SK-N-SH (cell line): ENCODE measurements at regions not wholly inside any gene's neighbourhood (a gene's known extent, or its start where the extent isn't known, plus 50 kb on each side); places are given as distances from the start of the nearest gene placed in this dataset.

Experiments used
- CTCF ChIA-PET: fragments of 300-600, 350-600 bp; formaldehyde crosslinking; extraction: SDS; loops from one replicate; lab custom pipeline; 2021; lab: Yijun Ruan, JAX
- POLR2A ChIA-PET: fragments of 350-600 bp; sonication (Branson Sonifier 250); formaldehyde crosslinking; extraction: SDS; loops from one replicate; lab custom pipeline; 2020; ENCODE audit warnings: antibody characterized with exemption, inconsistent platforms; lab: Yijun Ruan, JAX
- DNase-seq: peaks from one replicate; pipeline ENCODE4 v3.0.0; 2012
- H2AFZ ChIP-seq: fragments of 200-600 bp; sonication (generic); 2 replicates; pipeline ENCODE4 v1.8.1; 2016; ENCODE audit warnings: antibody characterized with exemption, mild to moderate bottlenecking, low read depth
- H3F3A ChIP-seq: fragments of 200-600 bp; sonication (generic); replicated peaks from 2 replicates; pipeline ENCODE3; 2016; ENCODE audit warnings: antibody characterized with exemption, mild to moderate bottlenecking; ENCODE audit not compliant: insufficient read depth
- H3K27ac ChIP-seq, 2 experiments: fragments of 200-500 bp in 1 of 2; fragments of 200-600 bp in 1 of 2; sonication (Bioruptor generic) in 1 of 2; sonication (generic), shearing (Covaris generic) in 1 of 2; 2 replicates each; pipeline versions ENCODE4 v1.5.1 to v1.6.1; 2014 to 2016; ENCODE audit warnings: low read depth in 2 of 2, inconsistent platforms in 1 of 2, low read length in 1 of 2, mild to moderate bottlenecking in 1 of 2, mixed read lengths in 1 of 2
- H3K27me3 ChIP-seq: fragments of 200-600 bp; sonication (generic), shearing (Covaris generic); 2 replicates; pipeline ENCODE4 v1.6.1; 2016; ENCODE audit warnings: mixed run types; ENCODE audit not compliant: insufficient read depth
- H3K36me3 ChIP-seq, 2 experiments: fragments of 200-500 bp in 1 of 2; fragments of 200-600 bp in 1 of 2; sonication (Bioruptor generic) in 1 of 2; sonication (generic) in 1 of 2; replicated peaks in 1 of 2; 2 replicates each; pipeline versions ENCODE3 to v1.5.1; 2014 to 2016; ENCODE audit warnings: low read length in 1 of 2, mild to moderate bottlenecking in 1 of 2; ENCODE audit not compliant: insufficient read depth in 2 of 2, control insufficient read depth in 1 of 2
- H3K4me1 ChIP-seq, 2 experiments: fragments of 200-500 bp in 1 of 2; fragments of 200-600 bp in 1 of 2; sonication (Bioruptor generic) in 1 of 2; sonication (generic), shearing (Covaris generic) in 1 of 2; 2 replicates each; pipeline versions ENCODE4 v1.5.1 to v1.6.1; 2014 to 2016; ENCODE audit warnings: low read depth in 1 of 2, low read length in 1 of 2, mixed run types in 1 of 2; ENCODE audit not compliant: insufficient read depth in 2 of 2, control insufficient read depth in 1 of 2
- H3K4me2 ChIP-seq: fragments of 200-600 bp; sonication (generic), shearing (Covaris generic); 2 replicates; pipeline ENCODE4 v1.6.1; 2017; ENCODE audit warnings: mixed run types
- H3K4me3 ChIP-seq, 2 experiments: fragments of 200-500 bp in 1 of 2; fragments of 200-600 bp in 1 of 2; sonication (Bioruptor generic) in 1 of 2; sonication (generic), shearing (Covaris generic) in 1 of 2; 2 replicates each; pipeline versions ENCODE4 v1.5.1 to v1.8.1; 2014 to 2016; ENCODE audit warnings: low read depth in 2 of 2, inconsistent platforms in 1 of 2, low read length in 1 of 2, mild to moderate bottlenecking in 1 of 2, mixed read lengths in 1 of 2, moderate library complexity in 1 of 2
- H3K79me2 ChIP-seq: fragments of 200-600 bp; sonication (generic); 2 replicates; pipeline ENCODE4 v1.8.1; 2017; ENCODE audit warnings: mild to moderate bottlenecking; ENCODE audit not compliant: insufficient read depth
- H3K9ac ChIP-seq: fragments of 200-600 bp; sonication (generic); 2 replicates; pipeline ENCODE4 v1.6.1; 2017; ENCODE audit warnings: mixed run types
- H3K9me2 ChIP-seq: fragments of 200-600 bp; sonication (generic); 2 replicates; pipeline ENCODE4 v1.6.1; 2017; ENCODE audit warnings: mixed run types
- H3K9me3 ChIP-seq: fragments of 200-600 bp; sonication (generic); 2 replicates; pipeline ENCODE4 v1.6.1; 2017; ENCODE audit warnings: mixed run types, mild to moderate bottlenecking, moderate library complexity
- H4K20me1 ChIP-seq: fragments of 200-600 bp; sonication (generic); 2 replicates; pipeline ENCODE4 v1.6.1; 2017; ENCODE audit warnings: mild to moderate bottlenecking, mixed run types; ENCODE audit not compliant: insufficient read depth
- CHD2 ChIP-seq: fragments of 150-350 bp; IDR thresholded peaks from 2 replicates; pipeline ENCODE4 v1.6.1; 2018; ENCODE audit warnings: low read length; ENCODE audit not compliant: partially characterized antibody
- CTCF ChIP-seq: fragments of 200-600 bp; sonication (generic); IDR thresholded peaks from 2 replicates; pipeline ENCODE4 v1.6.1; 2017; ENCODE audit warnings: antibody characterized with exemption, mild to moderate bottlenecking, moderate library complexity
- EP300 ChIP-seq, 2 experiments: IDR thresholded peaks; 2 replicates each; pipeline versions ENCODE4 v1.4.0 to v1.6.1; 2012; ENCODE audit warnings: borderline replicate concordance in 1 of 2, low read depth in 1 of 2, low read length in 1 of 2
- FOSL2 ChIP-seq: IDR thresholded peaks from 2 replicates; pipeline ENCODE4 v1.4.0; 2012; ENCODE audit warnings: low read depth, mild to moderate bottlenecking, moderate library complexity, borderline replicate concordance
- FOXM1 ChIP-seq: IDR thresholded peaks from 2 replicates; pipeline ENCODE4 v1.4.0; 2012; ENCODE audit warnings: low read depth, mild to moderate bottlenecking
- GABPA ChIP-seq: IDR thresholded peaks from 2 replicates; pipeline ENCODE4 v1.4.0; 2012; ENCODE audit warnings: low read depth, mild to moderate bottlenecking
- GATA2 ChIP-seq: sonication (generic); formaldehyde crosslinking; IDR thresholded peaks from 2 replicates; pipeline ENCODE4 v1.5.0; 2020; ENCODE audit warnings: mild to moderate bottlenecking, missing genetic modification reagents
- JUND ChIP-seq: IDR thresholded peaks from 2 replicates; pipeline ENCODE4 v1.4.0; 2012
- MAX ChIP-seq: IDR thresholded peaks from 2 replicates; pipeline ENCODE4 v1.4.0; 2012; ENCODE audit warnings: low read depth
- MXI1 ChIP-seq: IDR thresholded peaks from 2 replicates; pipeline ENCODE4 v1.6.1; 2012; ENCODE audit warnings: mild to moderate bottlenecking, low read depth, low read length, improper control_type of control experiment
- PBX3 ChIP-seq: IDR thresholded peaks from 2 replicates; pipeline ENCODE4; 2012
- RAD21 ChIP-seq: IDR thresholded peaks from 2 replicates; pipeline ENCODE4 v1.6.1; 2012; ENCODE audit warnings: mild to moderate bottlenecking, low read length
- RFX5 ChIP-seq: IDR thresholded peaks from 2 replicates; pipeline ENCODE4 v1.6.1; 2012; ENCODE audit warnings: mild to moderate bottlenecking, improper control_type of control experiment, low read length
- RXRA ChIP-seq: IDR thresholded peaks from 2 replicates; pipeline ENCODE4 v1.4.0; 2012; ENCODE audit warnings: low read depth, mild to moderate bottlenecking, borderline replicate concordance
- SIN3A ChIP-seq: IDR thresholded peaks from 2 replicates; pipeline ENCODE4 v1.6.1; 2012; ENCODE audit warnings: low read depth, mild to moderate bottlenecking, low read length, moderate library complexity, borderline replicate concordance
- SMC3 ChIP-seq: IDR thresholded peaks from 2 replicates; pipeline ENCODE4 v1.6.1; 2012; ENCODE audit warnings: low read depth, low read length, improper control_type of control experiment
- TCF12 ChIP-seq: IDR thresholded peaks from 2 replicates; pipeline ENCODE4 v1.4.0; 2012
- YY1 ChIP-seq: IDR thresholded peaks from 2 replicates; pipeline ENCODE4 v1.4.0; 2012; ENCODE audit warnings: low read depth, mild to moderate bottlenecking
- ZBTB33 ChIP-seq: IDR thresholded peaks from 2 replicates; pipeline ENCODE4 v1.4.0; 2012; ENCODE audit warnings: low read depth, borderline replicate concordance
- WGBS: methylation state at CpG from one replicate; pipeline ENCODE4 v1.1.6; 2017; ENCODE audit warnings: low lambda C conversion rate; 5-methylcytosine and 5-hydroxymethylcytosine counted together
- TF ChIP-seq, protein P1 (sequence below): IDR thresholded peaks from 2 replicates; pipeline ENCODE4 v1.6.1; 2012; ENCODE audit warnings: mild to moderate bottlenecking, low read depth, low read length, moderate library complexity

GRCh38 chr20:39885975-39886649 lies 802.9 kb downstream of the MAFB start:
- CTCF ChIA-PET, result interaction anchor here (1.0 to 4.3 kb wide), 4 partner anchors 12 to 804 kb away, joined by 3 to 18 read pairs (median 6); partner anchors contain the start of gene MAFB
- 21% methylated on average over 7 of the region's 7 CpGs for WGBS
- Histone ChIP-seq H2AFZ (peak overlapping the region; percentile 36; the same call in 1 of the 2 replicates), H3K4me1 (no peaks in the 10 kb centered on the region; a peak in 1 of 4 replicates), H4K20me1 (no peaks in the 10 kb centered on the region), H3K27me3 (no peaks in the 10 kb centered on the region), H3K4me3 (no peak overlapping the region), H3K9me3 (no peaks in the 10 kb centered on the region), H3F3A (no peaks in the 10 kb centered on the region), H3K9ac (no peak overlapping the region), H3K4me2 (no peak overlapping the region), H3K27ac (no peak overlapping the region), H3K36me3 (no peaks in the 10 kb centered on the region), H3K9me2 (no peaks in the 10 kb centered on the region), H3K79me2 (no peaks in the 10 kb centered on the region)
- POLR2A ChIA-PET, result no interaction called here
- TF ChIP-seq CTCF, result peak; percentile 61
- TF ChIP-seq MXI1, result no peak
- TF ChIP-seq RAD21, result peak; percentile 79
- peak; percentile 62 for TF ChIP-seq SMC3
- DNase-seq, result peak; percentile 29

DNA sequence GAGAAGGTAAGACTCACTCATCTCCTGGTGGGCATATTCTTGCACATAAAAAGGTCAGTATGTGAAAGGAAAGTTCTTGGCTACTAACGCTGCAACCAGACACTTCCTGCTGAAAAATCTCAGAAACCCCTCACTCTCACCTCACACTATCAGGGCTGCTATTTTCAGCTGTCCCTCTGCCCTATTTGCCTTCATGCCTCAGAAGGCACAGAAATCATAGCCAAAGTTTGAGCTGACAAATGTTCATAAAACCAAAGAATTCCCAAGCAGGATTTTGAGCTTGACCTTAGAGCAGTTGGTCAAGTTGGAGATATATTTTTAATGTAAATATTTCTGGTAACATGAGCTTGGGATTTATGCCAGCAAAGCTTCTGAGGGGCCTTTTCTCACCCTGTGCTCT lies 806.2 kb downstream of the MAFB start:
- no peaks in the 10 kb centered on the region for H4K20me1 ChIP-seq
- TF ChIP-seq TCF12 (no peak), EP300 (IDR thresholded peaks at IDR 0.05; ENCODE audit: borderline replicate concordance in 1 of 2, low read depth in 1 of 2, low read length in 1 of 2) (no peak), SIN3A (no peak), RFX5 (no peak), FOXM1 (no peak), RXRA (no peak), JUND (no peak), MAX (no peak), GATA2 (CRISPR knock-in tag) (no peak), ZBTB33 (no peak), GABPA (no peak), PBX3 (no peak), FOSL2 (no peak), YY1 (no peak), CHD2 (no peak)
- TF ChIP-seq, protein P1, sequence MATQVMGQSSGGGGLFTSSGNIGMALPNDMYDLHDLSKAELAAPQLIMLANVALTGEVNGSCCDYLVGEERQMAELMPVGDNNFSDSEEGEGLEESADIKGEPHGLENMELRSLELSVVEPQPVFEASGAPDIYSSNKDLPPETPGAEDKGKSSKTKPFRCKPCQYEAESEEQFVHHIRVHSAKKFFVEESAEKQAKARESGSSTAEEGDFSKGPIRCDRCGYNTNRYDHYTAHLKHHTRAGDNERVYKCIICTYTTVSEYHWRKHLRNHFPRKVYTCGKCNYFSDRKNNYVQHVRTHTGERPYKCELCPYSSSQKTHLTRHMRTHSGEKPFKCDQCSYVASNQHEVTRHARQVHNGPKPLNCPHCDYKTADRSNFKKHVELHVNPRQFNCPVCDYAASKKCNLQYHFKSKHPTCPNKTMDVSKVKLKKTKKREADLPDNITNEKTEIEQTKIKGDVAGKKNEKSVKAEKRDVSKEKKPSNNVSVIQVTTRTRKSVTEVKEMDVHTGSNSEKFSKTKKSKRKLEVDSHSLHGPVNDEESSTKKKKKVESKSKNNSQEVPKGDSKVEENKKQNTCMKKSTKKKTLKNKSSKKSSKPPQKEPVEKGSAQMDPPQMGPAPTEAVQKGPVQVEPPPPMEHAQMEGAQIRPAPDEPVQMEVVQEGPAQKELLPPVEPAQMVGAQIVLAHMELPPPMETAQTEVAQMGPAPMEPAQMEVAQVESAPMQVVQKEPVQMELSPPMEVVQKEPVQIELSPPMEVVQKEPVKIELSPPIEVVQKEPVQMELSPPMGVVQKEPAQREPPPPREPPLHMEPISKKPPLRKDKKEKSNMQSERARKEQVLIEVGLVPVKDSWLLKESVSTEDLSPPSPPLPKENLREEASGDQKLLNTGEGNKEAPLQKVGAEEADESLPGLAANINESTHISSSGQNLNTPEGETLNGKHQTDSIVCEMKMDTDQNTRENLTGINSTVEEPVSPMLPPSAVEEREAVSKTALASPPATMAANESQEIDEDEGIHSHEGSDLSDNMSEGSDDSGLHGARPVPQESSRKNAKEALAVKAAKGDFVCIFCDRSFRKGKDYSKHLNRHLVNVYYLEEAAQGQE, result no peak

More for the DNA sequence above, 806.2 kb downstream of the MAFB start:
- H3K9me3 ChIP-seq, result no peaks in the 10 kb centered on the region
- no peak for DNase-seq
- POLR2A ChIA-PET, result no interaction called here
- CTCF ChIA-PET, result interaction anchor here (0.9 to 2.2 kb wide), 4 partner anchors 9 to 1080 kb away, joined by 3 to 10 read pairs (median 6); no protein-coding TSS in a partner anchor
- H2AFZ ChIP-seq, result no peak overlapping the region
- H3K9ac ChIP-seq, result no peak overlapping the region
- no peak overlapping the region for H3K27ac ChIP-seq
- no peaks in the 10 kb centered on the region for H3K79me2 ChIP-seq
- H3K4me1 ChIP-seq, result peaks cover 0 to 2% of the 10 kb centered on the region in 2 experiments; a peak in 2 of 4 replicates
- H3K36me3 ChIP-seq, result no peaks in the 10 kb centered on the region
- H3K27me3 ChIP-seq, result no peaks in the 10 kb centered on the region
- no peak overlapping the region for H3K4me3 ChIP-seq
- no peaks in the 10 kb centered on the region for H3K9me2 ChIP-seq
- H3F3A ChIP-seq, result no peaks in the 10 kb centered on the region
- WGBS, result 47% methylated on average over 1 of the region's 1 CpG
- no peak overlapping the region for H3K4me2 ChIP-seq
